ENCODE measurements at regions not wholly inside any gene's neighbourhood (a gene's known extent, or its start where the extent isn't known, plus 50 kb on each side); places are given as distances from the start of the nearest gene placed in this dataset.

DNA sequence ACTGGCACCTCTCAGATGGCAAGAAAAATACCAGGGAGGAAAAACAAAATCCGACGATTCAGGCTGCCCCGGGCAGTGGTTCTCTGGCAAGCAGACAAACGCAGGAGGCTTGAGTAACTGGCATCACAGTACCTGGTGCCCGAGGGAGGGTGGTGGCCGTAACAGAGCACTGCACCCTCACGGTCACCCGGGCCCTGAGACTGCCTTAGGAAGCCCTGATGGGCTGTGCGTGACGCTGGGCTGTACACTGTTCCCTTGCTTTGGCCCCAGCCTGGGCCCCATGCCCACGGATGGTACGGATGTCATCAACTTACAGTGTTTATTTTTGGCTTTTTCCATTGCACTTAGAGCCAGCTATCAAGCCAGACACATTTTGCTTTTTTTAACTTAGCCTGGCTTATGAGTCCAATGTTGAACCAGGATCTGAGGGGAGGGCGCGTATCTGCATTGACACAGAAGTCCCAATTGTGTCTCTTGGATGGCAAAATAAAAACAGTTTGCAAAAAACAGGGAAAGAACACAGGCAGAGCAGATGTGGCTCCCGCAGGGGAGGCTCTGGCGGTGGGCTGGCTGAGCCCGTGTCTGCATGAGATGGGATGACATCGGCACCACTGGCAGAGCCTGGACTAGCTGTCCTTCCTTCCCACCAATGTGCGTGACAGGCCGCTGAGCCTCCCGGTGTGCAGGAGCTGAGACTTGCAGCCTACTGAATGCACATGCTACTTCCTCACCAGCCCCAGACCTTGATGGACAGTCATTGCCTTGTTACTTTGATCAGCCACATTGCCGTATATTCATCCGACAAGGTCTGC is 287.7 kb downstream of the FOXL1 start:
- DNase-seq (ENCODE audit: low spot score in 2 of 2, unreplicated experiment in 2 of 2), result no peak
- H3K27ac Mint-ChIP-seq, result no peak overlapping the region

DNA sequence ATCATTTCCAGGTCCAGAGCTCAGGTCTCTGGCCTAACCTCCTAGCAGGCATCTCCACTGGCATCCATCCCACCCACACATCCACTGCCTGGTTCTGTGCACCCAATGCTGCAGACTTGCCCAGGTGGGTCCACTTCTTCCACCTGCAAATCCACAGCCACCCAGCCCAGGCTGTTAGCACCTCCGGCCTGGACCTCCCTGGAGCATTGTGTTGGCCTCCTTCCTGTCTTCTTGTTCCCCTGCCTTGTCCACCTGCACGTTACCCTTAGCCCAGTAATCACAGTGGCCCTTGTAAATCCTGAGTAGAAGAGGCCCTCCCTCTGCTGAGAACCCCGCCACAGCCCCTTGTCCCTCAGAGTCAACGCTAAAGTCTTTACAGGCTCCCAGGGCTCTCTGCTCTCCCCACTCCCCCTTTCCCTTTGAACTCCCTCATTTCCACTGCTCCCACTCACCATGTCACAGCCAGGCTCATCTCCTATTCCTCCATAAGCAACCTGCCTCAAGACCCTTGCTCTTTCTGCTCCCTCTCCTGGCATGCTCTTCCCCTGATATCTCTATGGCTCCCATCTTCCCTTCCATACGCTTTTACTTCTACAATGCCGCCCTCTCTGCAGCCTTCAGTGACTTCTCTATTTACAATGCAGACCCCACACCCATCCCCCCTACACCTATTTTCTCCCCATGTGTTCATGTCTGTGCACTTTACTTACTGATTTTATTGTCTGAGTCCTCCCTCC is 288.8 kb downstream of the FOXL1 start:
- DNase-seq (ENCODE audit: low spot score in 2 of 2, unreplicated experiment in 2 of 2), result no peak
- TF ChIP-seq, protein P1, sequence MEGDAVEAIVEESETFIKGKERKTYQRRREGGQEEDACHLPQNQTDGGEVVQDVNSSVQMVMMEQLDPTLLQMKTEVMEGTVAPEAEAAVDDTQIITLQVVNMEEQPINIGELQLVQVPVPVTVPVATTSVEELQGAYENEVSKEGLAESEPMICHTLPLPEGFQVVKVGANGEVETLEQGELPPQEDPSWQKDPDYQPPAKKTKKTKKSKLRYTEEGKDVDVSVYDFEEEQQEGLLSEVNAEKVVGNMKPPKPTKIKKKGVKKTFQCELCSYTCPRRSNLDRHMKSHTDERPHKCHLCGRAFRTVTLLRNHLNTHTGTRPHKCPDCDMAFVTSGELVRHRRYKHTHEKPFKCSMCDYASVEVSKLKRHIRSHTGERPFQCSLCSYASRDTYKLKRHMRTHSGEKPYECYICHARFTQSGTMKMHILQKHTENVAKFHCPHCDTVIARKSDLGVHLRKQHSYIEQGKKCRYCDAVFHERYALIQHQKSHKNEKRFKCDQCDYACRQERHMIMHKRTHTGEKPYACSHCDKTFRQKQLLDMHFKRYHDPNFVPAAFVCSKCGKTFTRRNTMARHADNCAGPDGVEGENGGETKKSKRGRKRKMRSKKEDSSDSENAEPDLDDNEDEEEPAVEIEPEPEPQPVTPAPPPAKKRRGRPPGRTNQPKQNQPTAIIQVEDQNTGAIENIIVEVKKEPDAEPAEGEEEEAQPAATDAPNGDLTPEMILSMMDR (IDR thresholded peaks at IDR 0.05; ENCODE audit: unreplicated experiment), result no peak
- no peaks in the 10 kb centered on the region for H3K36me3 Mint-ChIP-seq
- peaks cover 26% of the 10 kb centered on the region for H3K4me1 Mint-ChIP-seq
- peaks cover 28% of the 10 kb centered on the region for H3K27me3 Mint-ChIP-seq (ENCODE audit: low read depth)
- H3K4me3 Mint-ChIP-seq, result no peak overlapping the region
- H3K27ac Mint-ChIP-seq, result no peak overlapping the region
- H3K9me3 Mint-ChIP-seq, result peaks cover 3% of the 10 kb centered on the region

More for the DNA sequence above, 287.7 kb downstream of the FOXL1 start:
- peaks cover 25% of the 10 kb centered on the region for H3K27me3 Mint-ChIP-seq (ENCODE audit: low read depth)
- H3K9me3 Mint-ChIP-seq, result peaks cover 3% of the 10 kb centered on the region
- H3K4me1 Mint-ChIP-seq, result peaks cover 20% of the 10 kb centered on the region
- no peak overlapping the region for H3K4me3 Mint-ChIP-seq
- no peaks in the 10 kb centered on the region for H3K36me3 Mint-ChIP-seq
- TF ChIP-seq, protein P1 (IDR thresholded peaks at IDR 0.05; ENCODE audit: unreplicated experiment), result no peak

DNA sequence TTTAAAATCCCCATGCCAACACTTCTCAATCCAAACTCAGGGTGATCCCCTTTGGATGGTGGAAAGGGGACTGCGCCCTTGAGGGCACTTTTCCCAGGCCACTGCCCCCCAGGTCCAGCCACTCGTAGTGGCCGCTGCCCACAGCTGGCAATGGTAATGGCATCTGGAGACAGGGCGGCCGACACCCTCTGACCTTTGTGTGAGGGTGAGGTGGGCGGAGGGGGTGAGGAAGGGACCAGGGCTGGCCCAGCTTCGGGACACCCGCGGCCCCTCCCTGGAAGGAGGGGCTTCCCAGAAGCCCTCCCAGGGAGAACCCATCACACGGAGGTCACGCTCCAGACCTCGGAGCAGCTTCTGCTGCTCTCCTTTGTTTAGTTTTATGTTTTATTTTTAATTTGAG is 289.7 kb downstream of the FOXL1 start:
- peaks cover 2% of the 10 kb centered on the region for H3K36me3 Mint-ChIP-seq
- H3K4me1 Mint-ChIP-seq, result peaks cover 29% of the 10 kb centered on the region
- H3K9me3 Mint-ChIP-seq, result peaks cover 7% of the 10 kb centered on the region
- H3K27me3 Mint-ChIP-seq (ENCODE audit: low read depth), result peaks cover 31% of the 10 kb centered on the region
- H3K4me3 Mint-ChIP-seq, result no peak overlapping the region
- H3K27ac Mint-ChIP-seq, result no peak overlapping the region
- DNase-seq (ENCODE audit: low spot score in 2 of 2, unreplicated experiment in 2 of 2), result no peak
- TF ChIP-seq, protein P1 (IDR thresholded peaks at IDR 0.05; ENCODE audit: unreplicated experiment), result no peak

DNA sequence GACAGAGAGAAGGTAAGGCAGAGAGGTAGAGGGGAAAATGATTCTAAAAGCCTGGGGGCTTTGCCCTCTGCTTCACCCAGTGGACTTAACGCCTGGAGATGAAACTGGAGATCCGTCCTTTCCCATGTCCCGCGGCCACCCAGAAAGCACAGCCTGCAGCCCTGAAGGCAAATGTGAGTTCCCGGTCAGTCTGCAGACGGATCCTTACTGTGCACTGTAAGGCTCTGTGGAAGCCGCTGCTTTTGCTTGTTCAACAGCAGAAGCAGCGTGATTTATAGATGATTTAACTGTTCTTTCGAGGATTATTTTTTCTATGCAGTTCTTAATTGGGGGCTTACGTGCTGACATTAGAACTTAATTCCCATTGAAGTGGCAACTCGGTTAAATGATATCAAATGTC is 290.4 kb downstream of the FOXL1 start:
- Mint-ChIP-seq H3K4me3 (no peak overlapping the region), H3K4me1 (peaks cover 29% of the 10 kb centered on the region), H3K27me3 (ENCODE audit: low read depth) (peaks cover 27% of the 10 kb centered on the region), H3K36me3 (peaks cover 2% of the 10 kb centered on the region), H3K27ac (no peak overlapping the region), H3K9me3 (peaks cover 10% of the 10 kb centered on the region)
- TF ChIP-seq, protein P1 (IDR thresholded peaks at IDR 0.05; ENCODE audit: unreplicated experiment), result no peak
- DNase-seq (ENCODE audit: low spot score in 2 of 2, unreplicated experiment in 2 of 2), result no peak

DNA sequence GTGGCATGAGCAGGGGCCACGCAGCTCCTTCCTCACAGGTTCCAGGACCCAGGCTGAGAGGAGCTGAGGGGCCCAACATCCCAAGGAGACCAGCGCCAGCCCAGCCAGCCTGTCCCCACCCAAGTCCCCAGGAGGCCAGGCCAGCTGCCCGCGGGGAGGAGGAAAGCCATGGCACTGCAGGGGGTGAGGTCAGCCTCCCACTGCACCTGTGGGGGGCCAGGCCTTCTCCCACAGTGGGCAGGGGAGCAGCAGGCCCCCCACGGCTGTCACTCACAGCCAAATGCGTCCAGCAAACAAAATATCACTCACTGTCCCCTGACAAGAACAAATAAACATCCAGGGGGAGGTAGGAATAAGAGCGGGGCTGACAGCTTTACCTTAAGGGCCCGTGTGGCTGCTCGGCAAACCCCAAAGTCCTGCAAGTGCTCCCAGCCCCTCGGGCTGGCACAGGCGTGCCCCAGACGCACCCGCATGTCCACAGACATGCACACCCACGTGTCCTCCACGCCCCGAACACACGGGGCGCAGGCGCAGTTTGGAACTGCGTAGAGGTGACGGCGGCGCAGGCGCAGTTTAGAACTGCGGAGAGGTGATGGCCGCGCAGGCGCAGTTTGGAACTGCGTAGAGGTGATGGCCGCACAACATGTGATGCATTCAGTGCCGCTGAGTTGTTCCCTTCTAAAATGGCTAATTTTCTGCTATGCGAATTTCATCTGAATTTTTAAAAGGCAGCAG is 291.1 kb downstream of the FOXL1 start:
- Mint-ChIP-seq H3K4me3 (no peak overlapping the region), H3K4me1 (peaks cover 29% of the 10 kb centered on the region)

More for the DNA sequence above, 291.1 kb downstream of the FOXL1 start:
- DNase-seq (ENCODE audit: low spot score in 2 of 2, unreplicated experiment in 2 of 2), result no peak
- TF ChIP-seq, protein P1 (IDR thresholded peaks at IDR 0.05; ENCODE audit: unreplicated experiment), result no peak
- H3K27me3 Mint-ChIP-seq (ENCODE audit: low read depth), result peaks cover 25% of the 10 kb centered on the region
- H3K36me3 Mint-ChIP-seq, result peaks cover 3% of the 10 kb centered on the region
- H3K27ac Mint-ChIP-seq, result no peak overlapping the region
- H3K9me3 Mint-ChIP-seq, result peaks cover 16% of the 10 kb centered on the region
